Activated naive CD4-positive, alpha-beta T cell treated with Interleukin-2 at 50 U/mL for 16 hours (primary cell): ENCODE measurements at regions not wholly inside any gene's neighbourhood (a gene's known extent, or its start where the extent isn't known, plus 50 kb on each side); places are given as distances from the start of the nearest gene placed in this dataset.

Source experiments
- DNase-seq: peaks from one replicate; pipeline ENCODE4 v3.0.0-alpha.2; 2020

DNA sequence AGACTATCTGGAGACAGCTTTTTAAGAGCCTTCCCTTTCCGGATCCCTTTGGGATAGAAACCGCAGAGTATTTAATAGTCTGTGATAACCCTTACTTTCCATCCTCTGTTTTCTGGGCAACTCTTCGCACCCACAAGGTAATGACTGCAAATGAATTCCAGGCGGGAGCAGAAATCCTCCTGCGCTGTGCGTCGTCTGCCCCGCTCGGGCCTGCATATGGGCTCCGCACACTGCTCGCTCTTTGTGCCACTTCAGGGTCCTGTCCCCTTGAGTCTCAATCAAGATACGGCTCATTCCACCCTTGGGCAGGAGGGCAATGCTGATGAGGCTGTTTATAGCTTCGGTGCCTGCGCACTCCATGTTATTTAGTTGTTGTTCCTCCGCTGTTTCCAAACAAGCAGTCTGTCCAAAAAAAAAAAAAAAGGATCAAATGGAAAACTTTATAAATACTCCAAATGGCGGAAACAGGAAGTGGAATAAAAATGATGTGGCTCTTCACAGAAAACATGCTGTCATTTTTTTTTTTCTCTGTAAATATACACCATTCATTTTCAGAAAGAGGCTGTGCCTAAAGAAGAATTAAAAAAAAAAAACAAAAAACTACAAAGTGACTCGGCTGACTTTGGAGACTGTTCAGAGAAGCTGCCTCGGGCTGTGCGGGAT, 169.6 kb upstream of the GMDS start:
- DNase-seq = no peak

DNA sequence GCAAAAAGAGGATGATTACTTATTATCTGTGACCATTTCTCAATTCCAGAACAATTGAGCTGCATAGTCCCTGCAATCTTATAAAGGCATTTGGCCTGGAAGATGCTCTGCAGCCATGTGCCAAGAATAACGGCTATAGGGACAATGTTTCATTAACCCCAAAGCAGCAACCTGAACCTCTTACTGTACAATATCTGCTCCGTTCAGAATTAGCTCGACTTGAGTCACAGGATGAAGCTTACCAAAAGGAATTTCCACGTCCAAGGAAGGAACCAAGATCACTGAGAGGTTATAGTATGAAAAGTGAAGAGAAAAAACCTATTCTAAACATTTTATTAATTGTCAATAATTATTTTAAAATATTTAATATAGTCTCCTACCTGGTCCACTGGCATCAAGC, 167.3 kb upstream of the GMDS start:
- DNase-seq = no peak

DNA sequence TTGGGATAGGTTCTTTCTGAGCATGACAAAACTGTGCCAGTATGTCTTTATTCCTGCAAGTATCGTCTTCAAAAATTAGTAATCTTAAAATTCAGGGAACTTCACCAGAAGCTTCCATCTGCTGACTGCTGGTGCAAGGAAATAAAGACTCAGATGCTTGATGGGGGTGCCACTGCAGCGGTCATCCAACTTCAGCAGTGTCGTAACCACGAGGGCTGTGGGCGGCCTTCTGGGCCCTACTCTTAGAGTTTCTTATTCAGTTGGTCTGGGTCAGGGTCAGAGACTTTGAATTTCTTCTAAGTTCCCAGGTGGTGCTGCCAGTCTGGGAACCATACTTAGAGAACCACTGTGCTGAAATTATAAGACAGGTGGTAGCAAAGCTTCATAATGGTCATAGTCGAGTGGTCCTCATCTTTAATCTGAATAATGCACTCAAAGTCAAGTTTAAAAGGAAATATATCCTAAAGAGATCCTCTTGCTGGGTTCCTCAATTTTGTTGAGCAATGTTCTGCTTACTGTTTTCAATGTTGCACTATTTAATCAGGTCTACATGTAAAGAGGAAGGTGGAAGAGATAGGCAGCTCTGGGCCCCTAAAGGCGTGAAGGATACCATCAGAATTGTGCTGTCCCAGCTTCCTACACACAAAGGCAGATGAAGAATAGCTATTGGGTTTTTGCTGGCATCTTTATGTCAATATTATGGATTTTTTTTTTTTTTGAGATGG, 165.4 kb upstream of the GMDS start:
- no peak for DNase-seq

DNA sequence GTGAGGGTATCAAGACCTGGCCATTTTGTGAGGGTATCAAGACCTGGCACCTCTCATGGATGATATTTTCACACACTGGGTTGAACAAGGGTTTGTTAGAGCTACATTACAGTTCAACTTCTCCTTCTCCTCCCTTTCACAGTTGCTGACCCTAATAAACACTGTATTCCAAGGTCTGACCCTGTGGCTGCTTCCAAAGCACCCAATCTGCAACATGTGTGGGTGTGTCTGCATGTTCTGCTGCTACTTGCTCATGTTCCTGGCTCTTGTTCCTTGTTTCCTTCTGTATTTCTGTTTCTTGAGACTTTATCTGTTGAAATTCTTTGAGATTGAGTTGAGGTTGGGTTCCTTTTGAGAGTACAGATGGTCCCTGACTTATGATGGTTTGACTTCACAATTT, 162.1 kb upstream of the GMDS start:
- DNase-seq = no peak

DNA sequence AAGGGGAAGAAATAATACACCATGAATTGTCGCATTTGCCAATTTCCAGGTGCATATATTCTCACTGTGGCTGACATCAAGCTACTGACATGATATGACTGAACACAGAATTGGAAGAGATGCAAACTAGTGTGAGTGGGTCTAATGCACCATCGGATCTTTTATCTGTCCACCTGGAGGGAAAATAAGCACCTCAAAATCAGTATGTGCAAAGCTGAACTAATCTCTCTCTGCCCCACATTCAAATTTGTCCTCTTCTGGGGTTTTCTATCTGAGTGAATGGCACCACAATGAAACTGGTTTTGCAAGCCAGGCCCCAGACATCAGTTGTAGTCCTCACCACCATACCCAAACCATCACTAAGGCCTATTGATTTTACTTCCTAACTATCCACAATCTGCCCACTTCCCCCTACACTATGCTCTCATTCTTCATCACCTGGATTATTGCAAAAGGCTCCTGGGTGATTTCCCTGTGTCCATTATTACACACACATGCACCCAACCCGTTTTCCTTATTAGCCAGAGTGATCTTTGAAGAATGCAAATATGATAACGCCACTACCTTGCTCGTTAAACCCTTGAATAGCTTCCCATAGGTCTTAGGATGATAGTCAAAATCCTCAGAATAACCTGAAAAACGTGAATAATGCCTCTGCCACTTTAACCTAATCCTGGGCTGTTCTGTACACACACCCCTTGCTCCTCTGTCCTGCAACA, 159.0 kb upstream of the GMDS start:
- no peak for DNase-seq

DNA sequence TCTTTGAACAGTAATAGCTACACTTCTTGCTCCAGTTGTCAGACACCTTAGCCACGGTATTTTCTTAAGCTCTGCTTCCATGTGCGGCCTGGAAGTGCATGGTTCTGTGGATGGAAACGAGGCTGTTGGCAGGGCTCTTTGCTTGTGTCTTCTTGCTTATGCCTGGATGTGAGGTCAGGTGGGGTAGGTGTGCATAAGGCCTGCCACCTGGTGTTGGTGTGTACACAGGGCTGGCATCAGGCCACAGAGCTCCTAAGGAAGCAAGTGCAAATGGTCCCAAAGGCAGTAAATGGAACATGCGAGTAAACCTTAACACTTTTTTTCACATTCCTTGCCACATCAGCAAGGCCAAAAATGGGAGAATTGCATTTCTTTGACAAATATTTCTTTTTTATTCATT, 158.1 kb upstream of the GMDS start:
- no peak for DNase-seq

DNA sequence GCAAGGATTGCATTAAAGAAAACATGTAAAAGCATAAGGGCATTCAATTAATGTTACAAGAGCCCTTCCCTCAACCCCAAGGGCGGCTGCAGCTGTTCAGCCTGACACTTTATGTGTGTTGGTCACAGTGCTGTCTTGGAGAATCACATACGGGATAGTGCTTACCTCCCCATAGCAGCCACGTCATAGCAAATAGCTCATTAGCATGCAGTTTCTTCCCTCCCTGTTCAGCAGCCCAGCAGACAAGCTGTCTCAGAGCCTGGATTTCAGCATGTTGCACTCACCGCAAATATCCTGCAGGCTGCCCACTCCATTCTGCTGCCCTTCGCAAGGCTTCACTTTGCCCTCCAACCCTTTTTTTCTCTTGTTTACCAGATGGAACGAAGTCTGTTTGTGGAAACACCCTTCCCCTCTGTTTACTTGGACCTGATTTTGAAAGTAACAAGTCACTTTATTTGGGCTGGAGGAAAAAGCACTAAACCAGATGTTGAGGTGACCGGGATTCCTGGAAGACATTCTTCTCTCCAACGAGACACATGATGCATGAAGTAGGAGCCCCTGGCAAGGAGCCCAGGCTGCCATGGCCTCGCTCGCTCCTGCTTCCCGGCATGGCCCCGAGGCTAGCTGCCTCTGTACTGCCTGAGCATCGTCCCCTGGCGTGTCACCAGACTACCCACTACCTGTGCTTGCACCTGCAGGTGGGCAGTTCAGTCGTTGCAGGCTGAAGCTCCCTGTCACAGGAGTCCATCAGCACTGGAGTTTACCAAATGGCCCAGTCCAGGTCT, 151.6 kb upstream of the GMDS start:
- DNase-seq = no peak

DNA sequence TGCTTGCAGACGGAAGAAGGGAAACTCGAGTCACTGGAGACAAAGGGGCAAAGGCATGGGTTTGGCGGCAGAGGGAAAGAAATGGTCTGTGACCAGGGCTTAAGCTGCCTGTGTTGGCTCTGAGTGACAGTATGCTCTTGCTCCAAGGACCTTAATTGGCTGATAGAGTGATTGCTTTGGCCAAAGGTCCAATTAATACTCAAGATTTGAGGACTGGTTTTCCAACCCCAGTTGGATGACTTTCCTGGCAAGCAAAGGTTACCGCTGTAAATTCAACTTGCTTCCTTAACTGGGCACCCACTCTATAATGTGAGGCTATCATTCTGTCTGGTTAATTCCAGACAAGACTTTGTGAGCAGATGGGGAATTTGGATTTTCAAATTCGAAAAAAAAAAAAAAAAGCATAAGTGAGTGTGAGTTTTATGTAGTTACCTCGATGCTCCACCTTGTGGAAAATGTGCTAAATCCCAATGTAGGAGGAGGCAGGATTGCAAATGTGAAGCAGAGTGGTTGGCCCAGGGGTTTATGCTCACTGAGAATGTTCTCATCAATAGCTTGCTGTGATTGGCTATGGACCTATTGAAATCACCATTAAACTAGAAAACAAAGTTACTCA, 150.7 kb upstream of the GMDS start:
- no peak for DNase-seq

DNA sequence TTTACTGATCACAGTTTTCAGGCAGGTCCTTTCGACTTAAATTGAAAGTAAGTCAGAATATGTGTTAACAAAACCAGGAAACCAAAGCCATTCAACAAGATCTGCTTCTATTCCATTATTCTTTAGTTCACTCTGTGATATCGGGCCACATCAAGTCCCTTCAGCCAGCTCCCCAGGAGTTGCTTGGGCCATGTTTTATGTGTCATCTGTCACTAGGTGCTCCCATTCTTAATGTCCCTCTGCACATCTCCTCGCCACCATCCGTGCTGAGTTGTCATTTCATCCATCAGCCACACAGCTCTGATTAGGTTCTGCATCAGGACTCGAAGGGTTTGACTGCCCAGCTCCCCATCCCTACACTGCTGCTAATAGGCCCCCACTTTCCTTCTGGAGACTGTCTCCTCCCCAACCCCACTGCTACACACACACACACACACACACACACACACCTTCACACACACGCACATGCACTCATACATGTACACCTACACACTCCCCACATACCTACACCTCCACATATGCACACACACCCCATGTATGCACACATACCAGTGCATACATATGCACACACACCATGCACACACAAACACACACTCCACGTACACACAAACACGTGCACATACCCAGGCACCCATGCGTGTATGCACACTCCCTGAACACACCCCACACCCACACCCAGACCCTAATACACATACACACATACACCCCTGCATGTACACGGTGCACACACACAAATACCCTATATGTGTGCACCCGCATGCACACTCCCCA, 143.3 kb upstream of the GMDS start:
- DNase-seq = no peak

DNA sequence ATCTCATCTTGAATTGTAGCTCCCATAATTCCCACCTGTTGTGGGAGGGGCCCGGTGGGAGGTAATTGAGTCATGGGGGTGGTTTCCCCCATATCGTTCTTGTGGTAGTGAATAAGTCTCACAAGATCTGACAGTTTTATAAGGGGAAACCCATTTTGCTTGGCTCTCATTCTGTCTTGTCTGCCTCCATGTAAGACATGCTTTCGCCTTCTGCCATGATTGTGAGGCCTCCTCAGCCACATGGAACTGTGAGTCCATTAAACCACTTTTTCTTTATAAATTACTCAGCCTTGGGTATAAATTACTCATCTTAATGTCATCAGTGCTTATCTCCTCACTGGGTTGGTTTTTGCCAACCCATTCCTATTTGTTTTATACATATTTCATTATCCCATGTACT, 142.0 kb upstream of the GMDS start:
- DNase-seq = peak; percentile 24

DNA sequence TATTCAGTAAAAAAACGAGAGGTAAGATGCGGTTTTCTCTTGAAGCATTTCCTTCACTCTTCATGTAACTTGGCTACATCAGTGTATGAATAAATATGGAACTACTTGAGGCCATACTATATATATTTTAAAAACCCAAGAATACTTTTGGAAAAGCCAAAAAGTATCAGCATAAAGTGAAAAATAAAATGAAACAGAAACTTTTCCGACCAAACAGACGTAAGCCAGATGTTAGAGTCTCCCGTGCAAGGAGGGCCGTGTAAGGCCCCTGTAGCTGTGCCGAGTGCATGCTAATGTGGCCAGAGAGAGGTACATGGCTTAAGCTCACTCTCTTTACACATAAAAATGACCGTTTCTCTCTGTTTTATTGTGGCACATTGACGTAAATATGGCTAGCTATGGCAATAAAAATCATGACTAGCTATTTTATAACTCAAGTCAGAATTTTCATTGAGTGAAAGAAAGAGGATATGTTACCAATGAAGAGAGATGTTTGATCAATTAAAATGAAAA, 140.1 kb upstream of the GMDS start:
- DNase-seq = no peak

DNA sequence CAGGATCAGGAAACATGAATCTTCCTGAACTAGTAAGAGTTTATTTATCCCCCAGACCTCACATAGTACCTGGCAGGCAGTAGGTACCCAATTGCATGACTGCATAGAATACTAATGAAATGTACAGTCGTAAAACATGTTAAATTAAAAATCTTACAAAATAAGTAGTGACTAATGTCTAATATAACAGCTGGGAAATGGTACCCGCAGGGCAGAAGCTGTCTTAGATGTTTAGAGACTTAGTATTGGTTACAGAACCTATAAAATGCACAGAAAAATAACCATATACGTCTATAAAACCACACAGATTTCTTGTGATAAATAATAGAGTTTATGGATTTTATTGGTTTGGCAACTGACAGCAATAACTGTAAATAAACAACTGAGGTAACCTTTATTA, 139.1 kb upstream of the GMDS start:
- DNase-seq = no peak

DNA sequence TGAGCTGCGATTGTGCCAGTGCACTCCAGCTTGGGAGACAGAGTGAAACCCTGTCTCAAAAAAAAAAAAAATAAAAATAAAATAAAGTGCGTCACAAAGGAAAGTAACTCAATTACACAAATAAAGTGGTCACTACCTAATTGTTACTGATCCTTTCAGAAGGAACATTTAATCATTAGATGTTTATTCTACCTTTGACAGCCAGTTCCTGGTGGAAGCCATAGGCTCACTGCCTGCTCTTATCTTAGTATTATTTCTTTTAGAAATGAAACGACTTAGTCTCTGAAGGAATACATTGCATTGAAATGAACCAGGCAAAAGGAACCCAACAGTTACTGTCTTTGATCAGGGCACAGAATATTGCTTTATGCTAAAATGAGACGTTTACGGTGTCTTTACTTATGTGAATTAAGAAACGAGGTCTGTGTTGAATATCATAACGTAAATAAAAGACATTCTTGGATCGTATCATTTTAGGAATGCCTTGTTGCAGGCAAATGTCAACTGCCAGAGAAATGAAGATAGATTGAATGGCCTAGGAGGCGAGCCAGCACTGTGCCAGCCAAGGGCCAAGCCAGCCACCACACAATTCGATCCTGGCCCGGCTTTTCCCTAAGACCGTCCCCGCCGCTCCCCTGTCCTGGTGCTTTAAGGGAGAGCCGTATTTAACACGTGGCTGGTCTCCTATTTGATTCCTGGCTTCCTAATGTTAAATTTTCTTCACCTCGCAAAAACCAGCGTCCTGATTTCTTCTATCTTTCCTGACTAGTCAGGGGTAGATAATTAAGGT, 136.7 kb upstream of the GMDS start:
- DNase-seq = no peak

DNA sequence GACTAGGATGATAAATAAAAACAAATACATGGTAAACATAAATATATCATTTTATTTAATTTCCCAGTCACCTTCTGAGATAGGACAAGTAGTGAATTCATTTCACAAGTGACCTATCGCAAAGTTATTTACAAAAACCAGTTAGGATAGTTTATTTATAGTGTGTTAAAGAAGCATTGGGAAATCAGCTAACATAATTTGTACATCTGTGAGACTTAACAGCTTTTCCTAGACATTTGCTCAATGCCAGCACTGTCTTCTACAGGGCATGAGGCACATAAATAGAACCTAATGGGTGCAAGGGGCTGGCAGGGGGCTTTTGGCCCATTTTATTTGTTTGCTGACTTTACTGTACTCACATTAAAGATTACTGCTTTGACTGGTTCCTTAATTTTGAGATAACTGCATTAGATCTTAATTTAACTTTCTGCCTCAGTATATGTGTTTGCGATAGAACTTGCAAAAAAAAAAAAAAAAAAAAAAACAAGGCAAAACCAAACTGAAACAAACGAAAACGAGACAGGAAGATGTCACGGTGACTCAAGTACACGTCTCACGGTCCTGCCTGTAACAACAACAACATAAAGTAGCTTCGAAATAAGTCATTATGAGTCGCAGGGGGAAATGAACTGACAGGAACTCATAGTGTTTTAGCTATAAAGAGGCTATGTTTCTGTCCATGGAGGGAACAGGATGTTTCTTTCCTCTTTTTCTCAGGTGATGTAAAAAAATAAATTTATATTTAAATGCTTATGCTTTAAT, 133.7 kb upstream of the GMDS start:
- no peak for DNase-seq

DNA sequence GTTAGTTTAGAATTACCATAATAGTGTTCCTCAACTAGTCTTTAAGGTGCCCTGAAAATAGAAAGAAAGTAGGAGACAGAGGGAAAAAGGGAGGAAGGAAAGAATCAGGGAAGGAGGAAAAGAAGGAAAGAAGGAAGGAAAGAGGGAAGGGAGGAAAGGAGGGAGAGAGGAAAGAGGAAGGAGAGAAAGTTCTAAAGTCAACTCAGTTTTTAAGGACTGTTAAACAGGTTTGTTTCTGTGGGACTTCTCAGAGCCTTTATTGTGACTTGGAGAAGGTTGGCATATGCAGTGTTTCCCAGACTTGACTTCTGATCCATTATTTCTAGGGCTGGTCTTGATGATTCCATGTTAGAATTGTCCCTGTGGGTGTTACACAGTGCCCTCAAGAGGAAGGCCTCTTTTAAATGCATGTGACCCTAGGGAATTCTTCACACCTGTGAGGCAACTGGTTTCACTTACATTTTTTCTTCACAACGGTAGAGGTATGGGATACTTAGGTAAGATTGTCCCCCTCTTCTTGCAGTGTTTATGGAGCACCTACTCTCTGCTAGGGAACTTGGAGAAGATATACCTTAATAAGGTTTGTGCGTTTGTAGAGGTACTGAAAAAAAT, 132.7 kb upstream of the GMDS start:
- no peak for DNase-seq

DNA sequence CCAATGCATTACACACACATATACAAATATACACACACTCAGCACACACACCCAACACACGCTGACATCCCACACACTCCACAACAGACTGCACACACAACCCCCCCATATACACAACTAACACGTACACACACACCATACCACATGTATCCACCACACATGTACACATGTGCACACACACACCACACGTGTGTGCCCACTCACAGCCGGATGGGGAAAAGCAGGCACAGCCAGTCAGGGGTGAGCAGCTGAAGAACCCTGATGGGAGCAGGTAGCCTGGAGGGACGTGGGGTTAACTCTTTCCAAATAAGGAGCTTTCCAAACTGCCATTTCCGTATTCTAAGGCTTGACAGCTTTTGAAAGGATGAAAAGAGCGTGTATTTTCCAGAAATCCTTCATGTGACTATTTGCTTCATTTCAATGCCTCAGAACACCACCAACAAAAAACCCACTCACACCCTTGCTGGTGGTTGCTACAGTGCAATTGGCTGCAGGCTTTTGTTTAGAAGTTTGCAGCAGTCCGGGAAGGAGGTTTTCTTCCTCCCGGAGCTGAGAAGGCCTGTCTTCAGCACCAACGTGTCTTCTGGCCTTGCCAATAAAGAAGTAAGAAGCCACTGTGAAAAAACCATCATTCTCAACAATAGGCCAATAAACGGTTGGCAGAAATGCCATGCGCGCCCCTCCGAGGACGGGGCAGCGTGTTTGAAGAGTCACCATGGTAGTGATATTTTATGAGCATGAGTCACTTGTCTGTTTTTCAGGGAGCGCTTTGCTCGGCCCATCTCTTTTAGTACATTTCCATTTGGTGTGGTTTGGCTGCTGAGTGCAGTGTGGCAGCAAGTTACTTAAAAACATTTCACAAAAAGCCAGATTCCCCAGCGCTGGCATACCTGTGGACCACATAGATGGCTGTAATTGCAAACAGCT, 131.3 kb upstream of the GMDS start:
- DNase-seq = no peak

DNA sequence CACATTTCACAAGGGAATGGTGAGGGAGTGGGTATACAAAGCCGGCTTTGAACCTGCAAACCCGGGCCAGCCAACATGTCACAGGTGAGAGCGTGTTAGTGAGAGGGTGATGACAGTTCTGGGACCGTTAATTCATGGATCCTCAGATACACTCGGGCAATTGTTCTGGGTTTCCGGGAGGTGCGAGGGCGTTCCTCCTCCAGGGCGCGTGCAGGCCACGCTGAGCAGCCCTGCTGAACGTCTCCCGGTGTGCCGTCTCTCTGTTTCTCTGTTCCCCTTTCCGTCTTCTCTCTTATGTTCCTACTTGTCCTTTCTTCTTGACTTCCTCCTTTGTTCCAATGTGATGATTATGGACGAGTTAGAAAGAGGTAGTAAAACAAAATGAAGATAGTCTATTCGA, 130.0 kb upstream of the GMDS start:
- no peak for DNase-seq

DNA sequence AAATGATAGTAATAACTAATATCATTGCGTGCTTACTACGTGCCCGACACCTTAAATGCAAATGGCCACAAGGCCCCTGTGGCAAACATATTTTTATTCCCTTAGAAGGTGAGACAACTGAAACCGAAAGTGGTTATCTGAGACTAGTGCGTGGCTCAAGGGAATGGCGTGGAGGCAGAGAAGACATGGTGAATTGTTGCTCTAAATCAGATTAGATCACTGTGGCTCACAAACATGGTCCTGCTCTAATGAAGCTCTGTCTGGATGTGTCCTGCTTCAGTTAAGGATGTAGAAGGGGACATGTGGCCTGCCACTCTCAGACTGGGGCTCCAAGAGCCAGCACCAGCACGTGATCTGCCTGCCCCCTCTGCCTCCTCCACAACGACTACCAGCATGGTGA, 124.2 kb upstream of the GMDS start:
- DNase-seq = no peak

DNA sequence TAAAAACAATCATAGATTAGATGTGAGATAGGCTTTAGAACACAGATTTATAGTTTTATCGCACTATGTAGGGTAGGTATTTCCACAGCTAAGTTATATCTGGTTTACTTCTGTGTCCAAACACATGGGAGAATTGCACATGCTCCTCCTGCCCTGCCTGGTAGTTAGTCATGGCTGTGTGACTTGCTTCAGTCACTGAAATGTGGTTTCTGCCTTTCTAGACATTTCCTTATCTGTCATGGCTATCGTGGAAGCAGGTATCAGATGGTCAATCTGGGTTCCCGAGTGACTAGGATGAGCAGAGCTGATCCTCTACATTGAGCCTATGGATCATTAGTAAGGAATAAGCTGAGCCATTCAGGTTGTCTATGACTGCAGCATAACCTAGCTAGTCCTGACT, 117.8 kb upstream of the GMDS start:
- DNase-seq = no peak
